AG04449 (cell line): ENCODE measurements at regions not wholly inside any gene's neighbourhood (a gene's known extent, or its start where the extent isn't known, plus 50 kb on each side); places are given as distances from the start of the nearest gene placed in this dataset.

Source experiments
- CTCF ChIA-PET: fragments of 350-600 bp; formaldehyde crosslinking; extraction: SDS; loops from one replicate; lab custom pipeline; 2021; ENCODE audit warnings: antibody characterized with exemption; lab: Yijun Ruan, JAX
- POLR2A ChIA-PET: fragments of 400-600, 350-600 bp; formaldehyde crosslinking; extraction: SDS; loops from one replicate; lab custom pipeline; 2020; ENCODE audit warnings: antibody characterized with exemption, inconsistent platforms; lab: Yijun Ruan, JAX
- DNase-seq: peaks from one replicate; pipeline ENCODE4 v3.0.0-alpha.2; 2010; ENCODE audit warnings: low read depth, low spot score
- H3K4me3 ChIP-seq: 2 replicates; pipeline ENCODE4 v1.5.1; 2011; ENCODE audit warnings: low read depth, mild to moderate bottlenecking, control low read depth, low read length
- TF ChIP-seq, protein P1 (sequence below): IDR thresholded peaks from one replicate; pipeline ENCODE4 v1.5.1; 2011; ENCODE audit warnings: mild to moderate bottlenecking, moderate library complexity, low read length, control low read depth, inconsistent platforms; ENCODE audit not compliant: insufficient read depth; ENCODE audit errors: missing control alignments

DNA sequence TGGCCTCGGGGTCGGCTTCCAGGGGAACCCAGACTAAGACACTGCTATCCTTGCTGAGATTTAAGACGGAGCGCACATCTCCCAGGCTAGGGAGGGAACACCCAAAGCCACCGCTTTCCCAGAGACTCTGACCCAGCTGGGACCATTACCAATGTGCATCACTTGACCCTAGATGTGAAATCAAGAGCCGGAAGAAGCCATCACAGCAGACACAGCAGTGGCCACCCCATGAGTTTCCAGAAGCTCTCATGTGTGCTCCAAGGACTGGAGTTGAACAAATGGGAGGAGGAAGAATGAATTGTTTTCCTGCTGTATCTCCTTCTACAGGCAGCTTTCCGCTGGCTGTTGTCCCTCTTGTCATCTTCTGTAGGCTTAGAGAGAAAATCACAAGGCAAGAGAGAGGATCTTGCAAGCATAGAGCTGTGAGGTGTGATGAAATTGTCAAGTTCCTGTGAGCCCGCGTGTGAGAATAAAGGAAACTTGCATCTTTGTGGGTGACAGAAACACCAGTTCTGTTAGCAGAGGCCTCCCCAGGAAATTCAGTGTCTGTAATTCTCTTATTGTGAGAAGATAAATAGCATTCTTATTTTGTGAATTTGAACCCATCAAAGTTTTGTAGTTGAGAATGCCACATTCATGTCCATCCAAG lies 711.8 kb downstream of the UQCRFS1 start:
- TF ChIP-seq, protein P1, sequence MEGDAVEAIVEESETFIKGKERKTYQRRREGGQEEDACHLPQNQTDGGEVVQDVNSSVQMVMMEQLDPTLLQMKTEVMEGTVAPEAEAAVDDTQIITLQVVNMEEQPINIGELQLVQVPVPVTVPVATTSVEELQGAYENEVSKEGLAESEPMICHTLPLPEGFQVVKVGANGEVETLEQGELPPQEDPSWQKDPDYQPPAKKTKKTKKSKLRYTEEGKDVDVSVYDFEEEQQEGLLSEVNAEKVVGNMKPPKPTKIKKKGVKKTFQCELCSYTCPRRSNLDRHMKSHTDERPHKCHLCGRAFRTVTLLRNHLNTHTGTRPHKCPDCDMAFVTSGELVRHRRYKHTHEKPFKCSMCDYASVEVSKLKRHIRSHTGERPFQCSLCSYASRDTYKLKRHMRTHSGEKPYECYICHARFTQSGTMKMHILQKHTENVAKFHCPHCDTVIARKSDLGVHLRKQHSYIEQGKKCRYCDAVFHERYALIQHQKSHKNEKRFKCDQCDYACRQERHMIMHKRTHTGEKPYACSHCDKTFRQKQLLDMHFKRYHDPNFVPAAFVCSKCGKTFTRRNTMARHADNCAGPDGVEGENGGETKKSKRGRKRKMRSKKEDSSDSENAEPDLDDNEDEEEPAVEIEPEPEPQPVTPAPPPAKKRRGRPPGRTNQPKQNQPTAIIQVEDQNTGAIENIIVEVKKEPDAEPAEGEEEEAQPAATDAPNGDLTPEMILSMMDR: no peak
- CTCF ChIA-PET: no interaction called here
- no peak for DNase-seq
- POLR2A ChIA-PET: no interaction called here
- H3K4me3 ChIP-seq: no peak overlapping the region

DNA sequence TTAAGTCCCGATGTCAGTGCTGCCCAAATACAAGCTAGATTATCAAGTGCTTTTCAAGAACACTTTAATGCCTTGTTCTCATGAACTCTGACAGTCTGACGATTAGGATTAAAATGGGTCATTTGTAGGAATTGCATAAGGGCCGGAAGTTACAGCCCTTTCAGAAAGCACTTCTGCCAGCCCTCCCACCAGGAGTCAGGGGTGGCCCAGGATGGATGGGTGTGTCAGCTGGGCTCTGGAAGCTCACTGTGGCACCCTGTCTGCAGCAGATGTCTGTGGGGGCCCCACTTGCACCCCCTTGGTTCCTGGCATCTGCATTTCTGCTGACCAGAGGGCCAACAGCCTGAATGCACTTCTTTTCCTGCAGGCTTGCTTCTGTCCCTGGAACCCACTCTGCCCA lies 712.7 kb downstream of the UQCRFS1 start:
- no peak overlapping the region for H3K4me3 ChIP-seq
- TF ChIP-seq, protein P1: no peak
- no peak for DNase-seq
- POLR2A ChIA-PET: no interaction called here
- CTCF ChIA-PET: no interaction called here

DNA sequence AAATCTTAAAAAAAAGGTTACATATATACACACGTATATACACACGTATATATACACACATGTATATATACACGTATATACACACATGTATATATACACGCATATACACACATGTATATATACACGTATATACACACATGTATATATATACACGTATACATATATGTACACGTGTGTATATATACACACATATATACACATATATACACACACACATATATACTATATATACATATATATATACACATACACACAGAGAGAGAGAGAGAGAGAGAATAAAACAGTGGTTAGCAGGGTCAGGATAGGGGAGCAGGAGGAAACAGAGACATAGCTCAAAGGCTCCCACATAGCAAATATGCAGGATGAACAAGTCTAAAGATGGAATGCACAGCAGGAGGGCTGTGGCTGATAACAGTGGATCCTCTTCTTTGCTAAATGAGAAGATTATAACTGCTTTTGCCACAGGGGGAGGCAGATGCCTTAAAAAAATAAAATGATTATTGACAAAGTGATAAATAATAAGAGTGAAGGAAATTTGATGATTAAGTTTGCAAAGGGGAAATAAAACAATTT lies 714.5 kb downstream of the UQCRFS1 start:
- DNase-seq: no peak
- ChIA-PET POLR2A (no interaction called here), CTCF (no interaction called here)
- TF ChIP-seq, protein P1: no peak
- H3K4me3 ChIP-seq: no peak overlapping the region

DNA sequence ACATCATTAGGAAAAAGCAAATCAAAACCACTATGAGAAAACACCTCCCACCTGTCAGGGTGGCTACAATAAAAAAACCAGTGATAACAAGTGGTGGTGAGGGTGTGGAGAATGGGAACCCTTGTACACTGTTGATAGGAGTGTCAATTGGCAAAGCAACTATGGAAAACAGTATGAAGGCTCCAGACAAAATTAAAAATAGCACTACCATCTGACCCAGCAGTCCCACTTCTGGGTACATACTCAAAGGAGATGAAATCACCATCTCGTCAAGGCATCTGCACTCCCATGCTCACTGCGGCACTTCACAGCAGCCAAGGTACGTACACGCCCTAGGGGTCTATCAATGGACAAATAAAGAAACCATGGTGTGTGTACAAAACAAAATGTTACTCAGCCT lies 715.1 kb downstream of the UQCRFS1 start:
- TF ChIP-seq, protein P1: no peak
- no peak for DNase-seq
- no peak overlapping the region for H3K4me3 ChIP-seq
- CTCF ChIA-PET: no interaction called here
- POLR2A ChIA-PET: no interaction called here

DNA sequence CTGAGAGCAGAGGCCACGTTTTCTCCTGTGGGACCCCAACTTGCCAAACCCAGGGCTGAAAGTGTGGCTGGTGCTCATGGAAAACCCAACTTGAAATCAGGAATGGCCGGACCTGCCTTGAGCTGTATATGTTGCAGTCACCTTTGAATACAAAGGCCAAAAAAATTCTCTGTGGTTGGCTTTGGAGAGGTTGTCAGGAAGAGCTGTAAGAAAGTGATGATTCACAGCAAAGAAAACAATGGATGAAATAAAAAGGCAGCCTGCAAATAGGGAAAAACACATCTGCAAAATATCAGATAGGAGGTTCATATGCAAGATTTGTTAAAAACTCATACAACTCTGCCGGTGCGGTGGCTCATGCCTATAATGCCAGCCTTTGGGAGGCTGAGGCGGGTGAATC lies 715.8 kb downstream of the UQCRFS1 start:
- ChIA-PET POLR2A (no interaction called here), CTCF (no interaction called here)
- TF ChIP-seq, protein P1: no peak
- DNase-seq: no peak
- no peak overlapping the region for H3K4me3 ChIP-seq

DNA sequence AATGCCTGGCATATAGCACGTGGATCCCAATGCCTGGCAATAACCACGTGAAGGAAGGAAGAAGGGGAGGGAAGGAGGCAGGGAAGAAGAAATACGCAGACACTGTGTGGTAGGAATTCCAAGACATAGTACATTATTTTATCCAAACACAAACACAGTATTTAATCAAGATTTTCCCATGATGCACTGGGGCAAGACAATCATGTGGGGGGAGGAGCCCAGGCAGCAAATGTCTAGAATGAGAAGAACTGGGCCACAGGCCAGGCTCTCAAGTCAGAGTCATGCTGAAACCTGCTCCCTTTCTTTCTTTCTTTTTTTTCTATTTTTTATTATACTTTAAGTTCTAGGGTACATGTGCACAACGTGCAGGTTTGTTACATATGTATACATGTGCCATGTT lies 717.9 kb downstream of the UQCRFS1 start:
- no peak overlapping the region for H3K4me3 ChIP-seq
- TF ChIP-seq, protein P1: no peak
- no peak for DNase-seq
- ChIA-PET CTCF (no interaction called here), POLR2A (no interaction called here)
